AG04450 (cell line): ENCODE measurements at regions not wholly inside any gene's neighbourhood (a gene's known extent, or its start where the extent isn't known, plus 50 kb on each side); places are given as distances from the start of the nearest gene placed in this dataset.

ENCODE experiments used
- CTCF ChIA-PET: fragments of 300-600, 350-600 bp; formaldehyde crosslinking; extraction: SDS; loops from one replicate; lab custom pipeline; 2022; ENCODE audit warnings: antibody characterized with exemption, inconsistent platforms; lab: Charles Lee
- POLR2A ChIA-PET: fragments of 350-600 bp; formaldehyde crosslinking; extraction: SDS; loops from one replicate; lab custom pipeline; 2021; ENCODE audit warnings: antibody characterized with exemption, inconsistent platforms; lab: Yijun Ruan, JAX
- DNase-seq: peaks from one replicate; pipeline ENCODE4 v3.0.0-alpha.2; 2011; ENCODE audit warnings: low read depth, low spot score
- H3K27ac ChIP-seq: one replicate; pipeline ENCODE4 v1.5.1; 2012; ENCODE audit warnings: low read depth, low read length, control low read depth
- H3K27me3 ChIP-seq: one replicate; pipeline ENCODE4 v1.6.0; 2012; ENCODE audit warnings: low read length; ENCODE audit not compliant: control insufficient read depth, insufficient read depth
- H3K4me3 ChIP-seq: 2 replicates; pipeline ENCODE4 v1.5.1; 2011; ENCODE audit warnings: mild to moderate bottlenecking, low read depth, low read length, control low read depth
- H3K9me3 ChIP-seq: 2 replicates; pipeline ENCODE4 v1.5.1; 2012; ENCODE audit warnings: low read length; ENCODE audit not compliant: control insufficient read depth, insufficient read depth
- TF ChIP-seq, protein P1 (sequence below): IDR thresholded peaks from 2 replicates; pipeline ENCODE4 v1.5.1; 2011; ENCODE audit warnings: low read depth, low read length, control low read depth, inconsistent platforms

GRCh38 chr13:105240371-105240770 is 1295.1 kb downstream of the EFNB2 start:
- H3K27me3 ChIP-seq = no peaks in the 10 kb centered on the region
- TF ChIP-seq, protein P1, sequence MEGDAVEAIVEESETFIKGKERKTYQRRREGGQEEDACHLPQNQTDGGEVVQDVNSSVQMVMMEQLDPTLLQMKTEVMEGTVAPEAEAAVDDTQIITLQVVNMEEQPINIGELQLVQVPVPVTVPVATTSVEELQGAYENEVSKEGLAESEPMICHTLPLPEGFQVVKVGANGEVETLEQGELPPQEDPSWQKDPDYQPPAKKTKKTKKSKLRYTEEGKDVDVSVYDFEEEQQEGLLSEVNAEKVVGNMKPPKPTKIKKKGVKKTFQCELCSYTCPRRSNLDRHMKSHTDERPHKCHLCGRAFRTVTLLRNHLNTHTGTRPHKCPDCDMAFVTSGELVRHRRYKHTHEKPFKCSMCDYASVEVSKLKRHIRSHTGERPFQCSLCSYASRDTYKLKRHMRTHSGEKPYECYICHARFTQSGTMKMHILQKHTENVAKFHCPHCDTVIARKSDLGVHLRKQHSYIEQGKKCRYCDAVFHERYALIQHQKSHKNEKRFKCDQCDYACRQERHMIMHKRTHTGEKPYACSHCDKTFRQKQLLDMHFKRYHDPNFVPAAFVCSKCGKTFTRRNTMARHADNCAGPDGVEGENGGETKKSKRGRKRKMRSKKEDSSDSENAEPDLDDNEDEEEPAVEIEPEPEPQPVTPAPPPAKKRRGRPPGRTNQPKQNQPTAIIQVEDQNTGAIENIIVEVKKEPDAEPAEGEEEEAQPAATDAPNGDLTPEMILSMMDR = no peak
- no peaks in the 10 kb centered on the region for H3K9me3 ChIP-seq
- no peak for DNase-seq
- ChIA-PET CTCF (no interaction called here), POLR2A (no interaction called here)
- H3K4me3 ChIP-seq = no peak overlapping the region
- H3K27ac ChIP-seq = no peak overlapping the region

DNA sequence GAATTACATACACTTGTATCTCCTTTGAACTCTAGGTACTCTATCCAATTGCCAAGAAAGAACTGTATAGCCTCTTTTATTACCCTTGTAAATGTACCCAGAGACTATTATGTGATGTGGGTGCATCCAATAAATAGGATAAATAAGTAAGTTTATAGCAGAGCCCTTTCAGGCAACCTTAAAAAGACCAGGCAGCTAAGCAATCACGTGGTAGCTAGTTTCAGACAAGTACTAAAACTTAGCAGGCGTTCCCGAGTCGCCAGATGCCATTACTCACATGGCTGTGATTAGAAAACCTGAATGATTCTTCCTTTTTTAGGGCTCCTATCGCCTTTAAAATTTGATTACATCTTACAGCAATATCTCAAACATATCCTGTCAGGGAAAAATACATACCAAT is 1303.0 kb downstream of the EFNB2 start:
- ChIA-PET CTCF (no interaction called here), POLR2A (no interaction called here)
- DNase-seq = no peak
- H3K27ac ChIP-seq = no peak overlapping the region
- H3K4me3 ChIP-seq = no peak overlapping the region
- no peaks in the 10 kb centered on the region for H3K27me3 ChIP-seq
- TF ChIP-seq, protein P1 = no peak
- H3K9me3 ChIP-seq = no peaks in the 10 kb centered on the region

GRCh38 chr13:105232006-105232405 is 1303.5 kb downstream of the EFNB2 start:
- no peak overlapping the region for H3K27ac ChIP-seq
- H3K4me3 ChIP-seq = no peak overlapping the region
- TF ChIP-seq, protein P1 = no peak
- ChIA-PET POLR2A (no interaction called here), CTCF (no interaction called here)
- H3K27me3 ChIP-seq = no peaks in the 10 kb centered on the region
- no peak for DNase-seq
- H3K9me3 ChIP-seq = no peaks in the 10 kb centered on the region

- Histone ChIP-seq H3K27me3 (no peaks in the 10 kb centered on the region), H3K4me3 (no peak overlapping the region), H3K27ac (no peak overlapping the region), H3K9me3 (no peaks in the 10 kb centered on the region)
- TF ChIP-seq, protein P1 = no peak
- CTCF ChIA-PET = no interaction called here
- POLR2A ChIA-PET = no interaction called here
- DNase-seq = no peak
These were observed 1303.9 kb downstream of the EFNB2 start for GRCh38 chr13:105231579-105231978.

DNA sequence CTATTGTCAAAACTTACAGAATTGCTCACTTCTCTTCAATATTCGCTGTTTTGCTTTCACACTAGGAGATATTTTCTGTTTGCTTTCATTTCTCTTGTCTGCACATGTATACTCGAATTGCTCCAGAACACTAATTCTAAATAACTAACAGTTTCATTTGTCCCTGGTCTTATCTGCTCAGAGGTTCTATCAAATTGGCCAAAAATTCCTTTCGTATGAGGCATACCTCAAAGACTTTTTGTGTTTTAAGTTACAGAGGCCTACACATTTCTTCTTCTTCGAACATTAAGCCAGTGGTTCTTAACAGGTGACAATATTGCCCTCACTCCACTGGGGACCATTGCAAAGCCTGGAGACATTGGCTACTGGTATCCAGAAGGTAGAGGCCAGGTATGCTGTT is 1314.6 kb downstream of the EFNB2 start:
- CTCF ChIA-PET = no interaction called here
- TF ChIP-seq, protein P1 = no peak
- Histone ChIP-seq H3K27me3 (no peaks in the 10 kb centered on the region), H3K27ac (no peak overlapping the region), H3K4me3 (no peak overlapping the region), H3K9me3 (no peaks in the 10 kb centered on the region)
- no peak for DNase-seq
- POLR2A ChIA-PET = no interaction called here
